Pons (tissue), 1 donor: ENCODE measurements at regions not wholly inside any gene's neighbourhood (a gene's known extent, or its start where the extent isn't known, plus 50 kb on each side); places are given as distances from the start of the nearest gene placed in this dataset.
A peak's percentile ranks its signal among the peaks of the same experiment; 100 is the strongest.
"Not testable (repeated sequence)": the region's sequence is repeated elsewhere in the genome, so short reads cannot be mapped to it uniquely, and the experiment has no call there.

Experiments used
- DNase-seq: peaks from one replicate; pipeline ENCODE4 v3.0.0-alpha.2; 2016; ENCODE audit warnings: low spot score

GRCh38 chr2:185265747-185266146, 472.9 kb upstream of the FSIP2 start:
- no peak for DNase-seq

DNA sequence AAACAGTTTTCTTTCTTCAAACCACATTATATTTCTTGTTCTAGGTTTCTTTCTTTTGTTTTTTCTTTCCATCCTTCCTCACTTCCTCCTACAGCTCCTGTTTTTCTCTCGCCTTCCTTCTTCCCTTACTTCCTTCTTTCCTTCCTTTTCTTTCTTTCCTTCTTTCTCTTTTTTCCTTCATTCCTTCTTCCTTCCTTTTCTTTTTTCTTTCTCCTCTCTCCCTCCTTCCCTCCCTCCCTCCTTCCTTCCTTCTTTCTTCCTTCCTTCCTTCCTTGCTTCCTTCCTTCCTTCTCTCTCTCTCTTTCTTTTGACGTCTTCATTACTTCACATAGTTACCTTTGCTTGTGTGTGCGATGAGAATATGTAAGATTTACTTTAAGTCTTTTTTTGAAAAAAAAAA, 470.0 kb upstream of the FSIP2 start:
- DNase-seq = no peak

DNA sequence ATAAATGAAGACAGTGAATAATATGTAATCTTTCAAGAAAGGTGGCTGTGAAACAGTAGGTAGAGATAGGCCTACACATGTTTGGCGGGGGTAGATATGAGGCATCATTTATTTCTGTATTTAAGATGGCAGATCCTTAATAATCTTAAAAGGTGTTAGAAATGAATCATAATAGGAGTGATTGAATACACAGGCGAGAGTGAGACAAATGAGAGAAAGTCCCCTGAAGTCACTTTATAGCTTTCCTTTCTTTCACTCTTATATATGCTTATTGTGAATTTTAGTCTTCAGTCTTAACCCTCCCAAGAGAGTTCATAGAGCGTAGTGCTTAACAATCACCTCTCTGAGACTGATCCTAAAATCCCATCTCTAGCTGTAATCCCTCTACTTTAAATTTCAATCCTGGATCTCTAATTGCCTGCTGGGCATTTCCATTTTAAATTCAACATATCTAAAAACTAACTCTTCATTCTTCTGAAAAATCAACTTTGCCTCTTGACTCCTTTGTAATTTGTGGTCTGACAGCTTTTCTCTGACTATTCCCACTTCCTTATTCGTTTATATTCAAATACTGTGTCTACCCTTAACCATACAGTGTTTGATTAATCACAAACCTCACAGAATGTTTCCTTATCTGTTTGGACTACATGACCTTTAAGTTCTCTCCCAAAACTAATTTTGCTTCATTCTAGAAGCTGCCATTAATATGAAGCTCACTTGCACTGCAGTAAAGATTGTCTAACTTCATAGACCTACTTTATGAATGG, 463.7 kb upstream of the FSIP2 start:
- DNase-seq = no peak

- DNase-seq = not testable (repeated sequence)
Measured at GRCh38 chr2:185275979-185276378, 462.6 kb upstream of the FSIP2 start.

- DNase-seq = no peak
Measured at GRCh38 chr2:185278761-185279160, 459.8 kb upstream of the FSIP2 start.

- no peak for DNase-seq
Measured at GRCh38 chr2:185279999-185280398, 458.6 kb upstream of the FSIP2 start.

- no peak for DNase-seq
Measured at GRCh38 chr2:185284696-185285095, 453.9 kb upstream of the FSIP2 start.

DNA sequence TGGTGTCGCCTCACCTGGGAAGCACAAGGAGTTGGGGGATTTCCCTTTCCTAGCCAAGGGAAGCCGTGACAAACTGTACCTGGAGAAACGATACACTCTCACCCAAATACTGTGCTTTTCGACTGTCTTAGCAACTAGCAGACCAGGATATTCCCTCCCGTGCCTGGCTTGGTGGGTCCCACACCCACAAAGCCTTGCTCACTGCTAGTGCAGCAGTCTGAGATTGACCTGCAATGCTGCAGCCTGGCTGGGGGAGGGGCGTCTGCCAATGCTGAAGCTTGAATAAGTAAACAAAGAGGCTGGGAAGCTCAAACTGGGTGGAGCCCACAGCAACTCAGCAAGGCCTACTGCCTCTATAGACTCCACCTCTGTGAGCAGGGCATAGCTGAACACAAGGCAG, 448.6 kb upstream of the FSIP2 start:
- not testable (repeated sequence) for DNase-seq

DNA sequence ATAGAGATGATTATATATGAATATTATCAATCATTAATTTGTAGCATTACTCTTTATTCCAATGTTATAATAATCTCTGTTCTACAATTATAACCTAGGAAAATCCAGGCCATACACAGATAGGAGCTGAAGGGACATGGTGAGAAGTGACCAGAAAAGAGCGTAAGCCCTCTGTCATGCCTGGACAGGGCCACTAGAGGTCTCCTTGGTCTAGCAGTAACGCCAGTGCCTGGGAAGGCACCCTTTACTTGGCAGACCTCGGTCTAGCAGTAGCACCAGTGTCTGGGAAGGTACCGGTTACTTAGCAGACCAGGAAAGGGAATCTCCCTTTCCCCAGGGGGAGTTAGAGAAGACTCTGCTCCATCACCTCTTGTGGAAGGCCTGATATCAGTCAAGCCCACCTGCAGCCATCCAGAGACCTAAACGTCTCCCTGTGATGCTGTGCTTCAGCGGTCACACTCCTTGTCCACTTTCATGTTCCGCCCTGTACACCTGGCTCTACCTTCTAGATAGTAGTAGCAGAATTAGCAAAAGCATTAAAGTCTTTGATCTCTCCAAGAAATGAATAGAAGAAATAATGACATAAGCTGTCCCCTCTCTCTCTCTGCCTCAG, 447.5 kb upstream of the FSIP2 start:
- DNase-seq = peak; percentile 53

GRCh38 chr2:185299867-185300266, 438.7 kb upstream of the FSIP2 start:
- DNase-seq = no peak

DNA sequence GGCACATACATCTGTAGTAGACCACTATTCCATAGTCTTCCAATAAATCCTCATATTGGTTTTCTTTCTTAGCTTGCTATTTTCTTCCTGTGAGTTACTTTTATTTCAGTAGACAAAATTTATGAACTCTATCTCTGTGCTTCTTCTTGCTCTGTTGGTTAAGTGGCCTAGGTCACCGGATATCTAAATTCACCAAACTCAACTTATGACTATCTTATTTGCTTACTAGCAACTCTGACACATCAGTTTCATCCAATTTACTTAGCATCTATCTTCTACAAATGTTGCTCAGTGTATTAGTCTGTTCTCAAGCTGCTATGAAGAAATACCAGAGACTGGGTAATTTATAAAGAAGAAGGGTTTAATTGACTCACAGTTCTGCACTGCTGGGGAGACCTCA, 432.5 kb upstream of the FSIP2 start:
- no peak for DNase-seq

- DNase-seq = no peak
Measured at GRCh38 chr2:185316383-185316782, 422.2 kb upstream of the FSIP2 start.

GRCh38 chr2:185318271-185318724, 420.3 kb upstream of the FSIP2 start:
- DNase-seq = no peak

GRCh38 chr2:185335879-185336278, 402.7 kb upstream of the FSIP2 start:
- DNase-seq = no peak

- DNase-seq = no peak
Measured at GRCh38 chr2:185337033-185337432, 401.6 kb upstream of the FSIP2 start.

DNA sequence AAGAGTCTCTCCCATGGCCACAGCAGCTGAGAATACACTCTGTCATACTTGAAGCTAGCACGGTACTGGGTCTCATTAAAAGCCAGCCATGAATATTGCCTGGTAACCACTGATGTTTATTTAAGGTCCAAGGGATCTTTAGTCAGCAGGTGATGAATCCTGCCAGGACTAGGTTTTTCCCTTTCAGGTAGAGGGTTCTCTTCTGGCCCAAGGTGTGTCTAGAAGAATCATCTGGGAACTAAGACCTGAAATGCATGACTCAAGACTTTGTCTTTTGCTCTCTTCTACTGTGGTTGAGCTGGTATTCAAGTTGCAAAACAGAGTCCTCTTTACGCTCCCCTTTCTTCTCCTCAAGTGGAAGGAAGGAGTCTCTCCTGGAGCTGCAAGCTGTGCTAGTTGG, 400.5 kb upstream of the FSIP2 start:
- no peak for DNase-seq

GRCh38 chr2:185347445-185347844, 391.2 kb upstream of the FSIP2 start:
- no peak for DNase-seq

- DNase-seq = no peak
Measured at GRCh38 chr2:185360776-185361175, 377.8 kb upstream of the FSIP2 start.

DNA sequence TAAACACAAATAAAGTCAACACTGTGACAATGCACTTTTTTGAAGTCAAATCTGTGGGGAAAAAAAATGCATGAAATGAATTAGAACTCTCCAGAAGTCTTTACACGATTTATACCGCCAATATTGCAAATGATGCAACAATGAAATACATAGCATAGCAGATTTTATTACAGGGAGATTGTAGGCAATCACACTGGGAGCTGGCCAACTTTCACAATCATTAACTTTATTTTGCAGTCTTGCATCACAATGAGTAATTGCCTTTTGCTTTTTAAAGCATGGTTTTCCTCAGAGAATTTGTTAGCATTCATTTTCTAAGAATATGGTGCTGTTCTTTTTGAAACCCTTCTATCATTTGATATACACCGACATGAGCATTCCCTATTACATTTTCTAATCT, 366.4 kb upstream of the FSIP2 start:
- no peak for DNase-seq

DNA sequence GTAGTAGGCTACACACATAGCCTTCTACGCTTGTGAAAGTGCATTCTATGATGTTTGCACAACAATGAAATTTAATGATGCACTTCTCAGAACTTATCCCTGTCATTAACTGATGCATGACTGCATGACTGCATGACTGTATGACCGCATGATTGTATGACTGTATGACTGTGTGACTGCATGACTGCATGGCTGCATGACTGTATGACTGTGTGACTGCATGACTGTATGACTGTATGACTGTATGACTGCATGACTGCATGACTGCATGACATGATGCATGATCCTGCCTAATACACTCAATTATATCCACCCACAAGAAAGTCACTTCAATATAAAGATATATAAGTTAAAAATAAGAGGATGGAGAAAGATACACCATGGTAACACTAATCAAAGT, 365.4 kb upstream of the FSIP2 start:
- no peak for DNase-seq

- no peak for DNase-seq
Measured at GRCh38 chr2:185374878-185375277, 363.7 kb upstream of the FSIP2 start.

DNA sequence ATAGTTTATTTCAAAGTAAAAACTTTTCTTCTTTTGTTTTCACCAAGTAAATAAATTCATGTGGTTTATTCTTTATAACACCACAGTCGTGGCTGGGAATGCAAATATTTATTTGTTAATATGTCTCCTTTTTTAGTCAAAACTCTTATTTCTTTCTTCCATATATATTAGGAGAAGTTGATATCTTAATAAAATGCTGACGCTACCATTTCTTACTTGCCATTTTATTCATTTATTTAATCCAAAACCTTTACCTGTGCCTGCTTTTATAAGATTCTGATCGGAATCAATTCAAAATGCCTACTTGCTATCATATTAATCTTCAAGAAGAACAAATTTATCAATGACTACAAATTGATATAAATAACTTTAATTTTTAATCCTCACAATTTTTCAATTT, 362.9 kb upstream of the FSIP2 start:
- DNase-seq = no peak

DNA sequence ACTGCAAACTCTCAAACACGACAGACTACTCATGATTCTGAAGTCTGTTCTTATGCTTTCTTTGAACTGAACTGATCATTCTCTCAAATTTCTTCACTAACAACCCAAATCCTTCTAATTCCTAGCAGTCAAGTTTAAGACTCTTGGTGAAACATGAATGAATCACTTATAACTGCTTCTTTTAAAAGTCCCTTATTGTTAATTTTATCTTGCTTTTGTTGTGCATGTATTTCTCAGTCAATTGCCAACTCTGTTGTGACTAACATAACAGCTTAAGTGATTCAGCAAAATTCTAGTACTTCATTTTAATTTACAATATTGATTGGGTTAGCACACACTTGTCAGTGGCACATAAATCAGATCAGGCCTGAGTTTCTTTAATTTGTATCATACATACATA, 357.0 kb upstream of the FSIP2 start:
- DNase-seq = no peak
